ENCODE measurements at regions not wholly inside any gene's neighbourhood (a gene's known extent, or its start where the extent isn't known, plus 50 kb on each side); places are given as distances from the start of the nearest gene placed in this dataset.

GRCh38 chr2:77818186-77818585 lies 296.0 kb upstream of the LRRTM4 start:
- POLR2A ChIA-PET (ENCODE audit: unreplicated experiment) = no interaction called here
- TF ChIP-seq RFX5 (IDR thresholded peaks at IDR 0.05; ENCODE audit: low read depth, low read length) (no peak), POLR2A (IDR thresholded peaks at IDR 0.05; ENCODE audit: low read depth, low read length) (no peak), RCOR1 (IDR thresholded peaks at IDR 0.05; ENCODE audit: insufficient replicate concordance, low read length) (no peak), CHD1 (IDR thresholded peaks at IDR 0.05; ENCODE audit: low read depth, low read length) (no peak), MAZ (IDR thresholded peaks at IDR 0.05; ENCODE audit: borderline replicate concordance, low read depth, low read length) (no peak), BHLHE40 (IDR thresholded peaks at IDR 0.05; ENCODE audit: low read depth, low read length) (no peak), MAFK (IDR thresholded peaks at IDR 0.05; ENCODE audit: low read depth, low read length) (no peak), SMC3 (IDR thresholded peaks at IDR 0.05; ENCODE audit: low read depth, low read length) (no peak), NFE2L2 (IDR thresholded peaks at IDR 0.05; ENCODE audit: low read depth, low read length) (no peak)
- TF ChIP-seq, protein P1, sequence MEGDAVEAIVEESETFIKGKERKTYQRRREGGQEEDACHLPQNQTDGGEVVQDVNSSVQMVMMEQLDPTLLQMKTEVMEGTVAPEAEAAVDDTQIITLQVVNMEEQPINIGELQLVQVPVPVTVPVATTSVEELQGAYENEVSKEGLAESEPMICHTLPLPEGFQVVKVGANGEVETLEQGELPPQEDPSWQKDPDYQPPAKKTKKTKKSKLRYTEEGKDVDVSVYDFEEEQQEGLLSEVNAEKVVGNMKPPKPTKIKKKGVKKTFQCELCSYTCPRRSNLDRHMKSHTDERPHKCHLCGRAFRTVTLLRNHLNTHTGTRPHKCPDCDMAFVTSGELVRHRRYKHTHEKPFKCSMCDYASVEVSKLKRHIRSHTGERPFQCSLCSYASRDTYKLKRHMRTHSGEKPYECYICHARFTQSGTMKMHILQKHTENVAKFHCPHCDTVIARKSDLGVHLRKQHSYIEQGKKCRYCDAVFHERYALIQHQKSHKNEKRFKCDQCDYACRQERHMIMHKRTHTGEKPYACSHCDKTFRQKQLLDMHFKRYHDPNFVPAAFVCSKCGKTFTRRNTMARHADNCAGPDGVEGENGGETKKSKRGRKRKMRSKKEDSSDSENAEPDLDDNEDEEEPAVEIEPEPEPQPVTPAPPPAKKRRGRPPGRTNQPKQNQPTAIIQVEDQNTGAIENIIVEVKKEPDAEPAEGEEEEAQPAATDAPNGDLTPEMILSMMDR (conservative IDR thresholded peaks at IDR 0.05; ENCODE audit: low read depth, low read length) = no peak
- Histone ChIP-seq H2AFZ (replicated peaks; ENCODE audit: low read length, poor library complexity) (no peak overlapping the region), H3K27me3 (ENCODE audit: control insufficient read depth, insufficient read depth, low read length) (no peaks in the 10 kb centered on the region), H4K20me1 (ENCODE audit: insufficient read depth, low read length) (no peaks in the 10 kb centered on the region), H3K79me1 (ENCODE audit: low read depth in 1 of 2, low read length in 2 of 2) (no peaks in the 10 kb centered on the region), H2AK9ac (replicated peaks; ENCODE audit: low read depth, low read length, poor library complexity) (no peak overlapping the region), H3K4ac (ENCODE audit: low read depth, low read length) (no peak overlapping the region), H4K8ac (ENCODE audit: low read depth in 2 of 2, low read length in 2 of 2) (no peak overlapping the region), H3K4me2 (ENCODE audit: low read depth, low read length) (no peak overlapping the region), H4K5ac (ENCODE audit: low read depth, low read length) (no peak overlapping the region), H4K91ac (ENCODE audit: insufficient read depth, low read depth, low read length) (no peak overlapping the region), H3K4me3 (ENCODE audit: insufficient read depth, low read depth, low read length) (no peak overlapping the region), H3K27ac (ENCODE audit: insufficient read depth, low read length) (no peak overlapping the region), H2BK20ac (ENCODE audit: low read depth, low read length) (no peak overlapping the region), H3K9me1 (ENCODE audit: insufficient read depth, low read length) (no peaks in the 10 kb centered on the region), H3K9ac (ENCODE audit: low read depth, low read length) (no peak overlapping the region), H2BK120ac (ENCODE audit: low read depth, low read length) (no peak overlapping the region), H3K9me3 (ENCODE audit: control insufficient read depth, insufficient read depth, low read length) (0 out of 2 replicates have a peak, but pooled peaks cover 4% of the 10 kb centered on the region), H3K23ac (ENCODE audit: low read depth, low read length) (no peak overlapping the region), H3K56ac (ENCODE audit: extremely low read depth, insufficient read depth, low read length) (no peak overlapping the region), H2AK5ac (ENCODE audit: low read depth, low read length) (no peak overlapping the region), H2BK5ac (ENCODE audit: low read depth, low read length, poor library complexity, severe bottlenecking) (no peak overlapping the region), H3K4me1 (ENCODE audit: control insufficient read depth, insufficient read depth, low read length) (no peaks in the 10 kb centered on the region), H3K36me3 (ENCODE audit: control insufficient read depth, insufficient read depth, low read length) (no peaks in the 10 kb centered on the region), H2BK15ac (ENCODE audit: low read depth, low read length) (no peak overlapping the region), H3K14ac (replicated peaks; ENCODE audit: low read depth, low read length) (no peak overlapping the region), H3K18ac (ENCODE audit: low read depth, low read length) (no peak overlapping the region)
- in situ Hi-C loops (cut with MboI; ENCODE audit: low sequenced_read_pairs) (no loop called here), dilution Hi-C loops (cut with HindIII; ENCODE audit: low sequenced_read_pairs, unreplicated experiment) (no loop called here), intact Hi-C loops (cut with micrococcal nuclease) (no loop called here)
- BruUV-seq (replicated peaks) = no TSS peak
- ATAC-seq (ENCODE audit: low read depth) (no peak), DNase-seq (no peak)
- CTCF ChIA-PET = no interaction called here

Measured in IMR-90 (cell line).